ENCODE measurements at regions not wholly inside any gene's neighbourhood (a gene's known extent, or its start where the extent isn't known, plus 50 kb on each side); places are given as distances from the start of the nearest gene placed in this dataset.

DNA sequence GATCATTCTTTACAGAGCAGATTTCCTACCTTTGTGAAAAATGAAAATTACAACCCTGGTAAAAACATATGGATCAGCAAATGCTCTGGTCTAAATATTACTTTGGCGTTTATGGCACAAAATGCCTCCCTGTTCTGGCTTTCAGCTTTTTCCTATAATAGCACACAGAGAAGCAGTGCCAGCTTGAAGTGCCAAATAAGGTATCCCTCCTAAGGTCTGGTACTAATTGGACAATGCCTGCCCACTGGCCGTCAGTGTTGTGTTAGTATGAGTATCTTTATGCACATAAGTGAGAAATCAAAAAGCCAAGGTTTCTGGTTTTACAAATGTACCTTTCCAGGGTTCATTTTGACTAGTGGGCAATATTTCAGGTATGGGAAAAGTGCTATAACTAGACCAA is 1293.7 kb upstream of the FAM98A start:
- Histone ChIP-seq H3K9me3 (ENCODE audit: control insufficient read depth in 2 of 2, low read length in 2 of 2) (no peaks in the 10 kb centered on the region), H3K4me3 (ENCODE audit: low read depth, low read length) (no peak overlapping the region), H3K27ac (ENCODE audit: insufficient read depth, low read length, poor library complexity, severe bottlenecking) (no peak overlapping the region), H3K27me3 (ENCODE audit: control insufficient read depth, insufficient read depth, low read length) (no peaks in the 10 kb centered on the region), H3K36me3 (ENCODE audit: control insufficient read depth, insufficient read depth, low read length) (no peaks in the 10 kb centered on the region), H3K4me1 (ENCODE audit: control insufficient read depth, insufficient read depth, low read length, poor library complexity, severe bottlenecking) (no peaks in the 10 kb centered on the region)
- no peak for ATAC-seq (ENCODE audit: low read depth in 2 of 2)
- Mint-ChIP-seq H3K4me1 (no peaks in the 10 kb centered on the region), H3K36me3 (no peaks in the 10 kb centered on the region), H3K9me3 (peaks cover 0 to 6% (median 2%) of the 10 kb centered on the region in 7 donors), H3K27ac (no peak overlapping the region), H3K4me3 (no peak overlapping the region), H3K27me3 (no peaks in the 10 kb centered on the region)
- DNase-seq = no peak

- no peak for ATAC-seq (ENCODE audit: low read depth in 2 of 2)
- H3K9me3 Mint-ChIP-seq = peaks cover 0 to 6% (median 1%) of the 10 kb centered on the region in 7 donors
- Histone ChIP-seq H3K9me3 (ENCODE audit: control insufficient read depth in 2 of 2, low read length in 2 of 2) (no peaks in the 10 kb centered on the region), H3K27ac (ENCODE audit: insufficient read depth, low read length, poor library complexity, severe bottlenecking) (no peak overlapping the region), H3K36me3 (ENCODE audit: control insufficient read depth, insufficient read depth, low read length) (no peaks in the 10 kb centered on the region), H3K4me1 (ENCODE audit: control insufficient read depth, insufficient read depth, low read length, poor library complexity, severe bottlenecking) (no peaks in the 10 kb centered on the region), H3K4me3 (ENCODE audit: low read depth, low read length) (no peak overlapping the region), H3K27me3 (ENCODE audit: control insufficient read depth, insufficient read depth, low read length) (no peaks in the 10 kb centered on the region)
- no peaks in the 10 kb centered on the region for H3K27me3 Mint-ChIP-seq
- no peaks in the 10 kb centered on the region for H3K4me1 Mint-ChIP-seq
- H3K36me3 Mint-ChIP-seq = no peaks in the 10 kb centered on the region
- H3K27ac Mint-ChIP-seq = no peak overlapping the region
- no peak overlapping the region for H3K4me3 Mint-ChIP-seq
- DNase-seq = no peak
These were observed 1293.2 kb upstream of the FAM98A start for GRCh38 chr2:34892256-34892655.

DNA sequence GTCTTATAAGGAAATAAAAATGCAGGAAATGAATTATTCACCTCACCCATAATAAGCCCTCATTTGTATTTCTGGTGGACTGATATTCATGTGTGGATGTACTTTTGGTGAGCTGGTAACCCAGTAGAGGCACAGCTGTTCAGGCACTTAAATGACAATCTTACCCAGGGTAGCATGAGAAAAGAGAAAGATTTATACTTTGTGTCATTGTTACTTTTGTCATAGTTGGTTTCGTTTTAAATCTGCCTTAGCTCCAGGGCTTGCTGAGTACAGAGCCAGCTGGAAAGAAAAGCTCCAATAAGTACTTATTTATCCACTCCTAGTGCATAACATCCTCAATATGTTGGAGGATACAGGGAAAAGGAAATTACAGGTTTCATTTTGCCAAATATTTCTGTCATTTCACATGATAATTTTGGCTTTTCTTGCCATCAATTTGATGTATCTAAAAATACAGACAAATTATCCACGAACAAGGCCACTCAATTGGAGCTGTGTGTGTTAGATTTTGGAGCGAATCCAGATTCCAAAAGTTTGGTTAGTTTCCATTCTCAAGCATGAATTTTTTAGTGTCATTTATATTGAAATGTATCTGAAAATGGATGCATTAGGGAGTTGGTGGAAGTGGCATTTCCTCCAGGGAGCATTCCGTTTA is 1276.1 kb upstream of the FAM98A start:
- Histone ChIP-seq H3K9me3 (ENCODE audit: control insufficient read depth in 2 of 2, low read length in 2 of 2) (no peaks in the 10 kb centered on the region), H3K27ac (ENCODE audit: insufficient read depth, low read length, poor library complexity, severe bottlenecking) (no peak overlapping the region), H3K27me3 (ENCODE audit: control insufficient read depth, insufficient read depth, low read length) (no peaks in the 10 kb centered on the region), H3K36me3 (ENCODE audit: control insufficient read depth, insufficient read depth, low read length) (no peaks in the 10 kb centered on the region), H3K4me3 (ENCODE audit: low read depth, low read length) (no peak overlapping the region), H3K4me1 (ENCODE audit: control insufficient read depth, insufficient read depth, low read length, poor library complexity, severe bottlenecking) (no peaks in the 10 kb centered on the region)
- Mint-ChIP-seq H3K36me3 (no peaks in the 10 kb centered on the region), H3K4me3 (no peak overlapping the region), H3K4me1 (no peaks in the 10 kb centered on the region), H3K27ac (no peak overlapping the region), H3K9me3 (peaks cover 0 to 3% (median 0%) of the 10 kb centered on the region in 7 donors), H3K27me3 (no peaks in the 10 kb centered on the region)
- no peak for DNase-seq
- no peak for ATAC-seq (ENCODE audit: low read depth in 2 of 2)

DNA sequence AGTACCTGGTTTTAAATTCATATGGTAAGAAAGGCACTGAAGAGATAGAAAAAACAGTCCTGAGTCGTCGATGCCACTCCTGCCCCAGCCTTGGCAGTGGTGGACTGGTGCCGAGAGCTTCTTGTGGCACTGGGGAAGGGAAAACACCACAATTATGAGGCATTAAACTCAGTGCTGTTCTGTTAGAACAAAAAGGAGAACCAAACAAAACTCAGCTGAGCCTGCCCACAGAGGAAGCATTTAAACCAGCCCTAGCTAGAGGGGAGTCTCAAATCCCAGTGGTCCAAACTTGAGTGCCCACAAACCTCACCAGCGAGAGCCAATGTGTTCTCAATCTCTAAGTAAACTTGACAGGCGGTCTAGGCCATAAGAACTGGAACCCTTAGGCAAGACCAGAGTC is 1254.5 kb upstream of the FAM98A start:
- no peaks in the 10 kb centered on the region for H3K4me1 Mint-ChIP-seq
- ATAC-seq (ENCODE audit: low read depth in 2 of 2) (no peak), DNase-seq (no peak)
- no peaks in the 10 kb centered on the region for H3K27me3 ChIP-seq (ENCODE audit: control insufficient read depth, insufficient read depth, low read length)
- H3K9me3 ChIP-seq (ENCODE audit: control insufficient read depth in 2 of 2, low read length in 2 of 2) = peaks cover 2 to 11% of the 10 kb centered on the region in 2 experiments
- no peaks in the 10 kb centered on the region for H3K27me3 Mint-ChIP-seq
- peaks cover 0 to 32% (median 8%) of the 10 kb centered on the region in 7 donors for H3K9me3 Mint-ChIP-seq
- H3K27ac ChIP-seq (ENCODE audit: insufficient read depth, low read length, poor library complexity, severe bottlenecking) = no peak overlapping the region
- no peak overlapping the region for H3K4me3 ChIP-seq (ENCODE audit: low read depth, low read length)
- no peaks in the 10 kb centered on the region for H3K4me1 ChIP-seq (ENCODE audit: control insufficient read depth, insufficient read depth, low read length, poor library complexity, severe bottlenecking)
- H3K36me3 Mint-ChIP-seq = no peaks in the 10 kb centered on the region
- H3K36me3 ChIP-seq (ENCODE audit: control insufficient read depth, insufficient read depth, low read length) = no peaks in the 10 kb centered on the region
- H3K4me3 Mint-ChIP-seq = no peak overlapping the region
- no peak overlapping the region for H3K27ac Mint-ChIP-seq

DNA sequence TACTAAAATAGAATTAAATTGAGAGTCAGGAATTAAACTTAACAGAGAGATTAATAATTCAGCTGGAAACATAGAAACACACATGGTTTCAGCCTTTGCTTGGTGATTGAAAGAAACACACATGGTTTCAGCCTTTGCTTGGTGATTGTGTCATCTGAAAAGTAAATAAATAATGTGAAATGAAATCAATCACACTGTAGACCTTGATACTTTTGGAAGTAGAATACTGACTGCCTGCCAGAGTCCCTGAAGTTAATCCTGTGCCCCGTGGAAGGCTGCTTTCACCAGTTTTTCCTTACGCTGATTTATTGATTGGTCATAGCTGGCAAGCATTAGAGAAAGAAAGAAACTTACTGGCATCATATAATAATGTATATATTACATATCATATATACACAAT is 1252.7 kb upstream of the FAM98A start:
- Histone ChIP-seq H3K27ac (ENCODE audit: insufficient read depth, low read length, poor library complexity, severe bottlenecking) (no peak overlapping the region), H3K9me3 (ENCODE audit: control insufficient read depth in 2 of 2, low read length in 2 of 2) (peaks cover 2 to 8% of the 10 kb centered on the region in 2 experiments), H3K36me3 (ENCODE audit: control insufficient read depth, insufficient read depth, low read length) (no peaks in the 10 kb centered on the region), H3K4me1 (ENCODE audit: control insufficient read depth, insufficient read depth, low read length, poor library complexity, severe bottlenecking) (no peaks in the 10 kb centered on the region), H3K4me3 (ENCODE audit: low read depth, low read length) (no peak overlapping the region), H3K27me3 (ENCODE audit: control insufficient read depth, insufficient read depth, low read length) (no peaks in the 10 kb centered on the region)
- H3K4me3 Mint-ChIP-seq = no peak overlapping the region
- ATAC-seq (ENCODE audit: low read depth in 2 of 2) = no peak
- H3K4me1 Mint-ChIP-seq = no peaks in the 10 kb centered on the region
- DNase-seq = no peak
- H3K27ac Mint-ChIP-seq = no peak overlapping the region
- H3K36me3 Mint-ChIP-seq = no peaks in the 10 kb centered on the region
- peaks cover 0 to 22% (median 9%) of the 10 kb centered on the region in 7 donors for H3K9me3 Mint-ChIP-seq
- H3K27me3 Mint-ChIP-seq = no peaks in the 10 kb centered on the region

- no peaks in the 10 kb centered on the region for H3K4me1 Mint-ChIP-seq
- Histone ChIP-seq H3K36me3 (ENCODE audit: control insufficient read depth, insufficient read depth, low read length) (no peaks in the 10 kb centered on the region), H3K4me1 (ENCODE audit: control insufficient read depth, insufficient read depth, low read length, poor library complexity, severe bottlenecking) (no peaks in the 10 kb centered on the region), H3K9me3 (ENCODE audit: control insufficient read depth in 2 of 2, low read length in 2 of 2) (peaks cover 0 to 6% of the 10 kb centered on the region in 2 experiments), H3K27ac (ENCODE audit: insufficient read depth, low read length, poor library complexity, severe bottlenecking) (no peak overlapping the region), H3K27me3 (ENCODE audit: control insufficient read depth, insufficient read depth, low read length) (no peaks in the 10 kb centered on the region), H3K4me3 (ENCODE audit: low read depth, low read length) (no peak overlapping the region)
- no peaks in the 10 kb centered on the region for H3K27me3 Mint-ChIP-seq
- no peaks in the 10 kb centered on the region for H3K36me3 Mint-ChIP-seq
- ATAC-seq (ENCODE audit: low read depth in 2 of 2) (no peak), DNase-seq (no peak)
- peaks cover 0 to 25% (median 5%) of the 10 kb centered on the region in 7 donors for H3K9me3 Mint-ChIP-seq
- H3K27ac Mint-ChIP-seq = no peak overlapping the region
- H3K4me3 Mint-ChIP-seq = no peak overlapping the region
These were observed 1250.7 kb upstream of the FAM98A start for GRCh38 chr2:34849827-34850226.

GRCh38 chr2:34848691-34849090 is 1249.6 kb upstream of the FAM98A start:
- Histone ChIP-seq H3K9me3 (ENCODE audit: control insufficient read depth in 2 of 2, low read length in 2 of 2) (no peaks in the 10 kb centered on the region), H3K4me3 (ENCODE audit: low read depth, low read length) (no peak overlapping the region), H3K27me3 (ENCODE audit: control insufficient read depth, insufficient read depth, low read length) (no peaks in the 10 kb centered on the region), H3K27ac (ENCODE audit: insufficient read depth, low read length, poor library complexity, severe bottlenecking) (no peak overlapping the region), H3K4me1 (ENCODE audit: control insufficient read depth, insufficient read depth, low read length, poor library complexity, severe bottlenecking) (no peaks in the 10 kb centered on the region), H3K36me3 (ENCODE audit: control insufficient read depth, insufficient read depth, low read length) (no peaks in the 10 kb centered on the region)
- ATAC-seq (ENCODE audit: low read depth in 2 of 2) = no peak
- peaks cover 3 to 25% (median 6%) of the 10 kb centered on the region in 7 donors for H3K9me3 Mint-ChIP-seq
- H3K4me3 Mint-ChIP-seq = no peak overlapping the region
- H3K27ac Mint-ChIP-seq = no peak overlapping the region
- no peaks in the 10 kb centered on the region for H3K4me1 Mint-ChIP-seq
- H3K27me3 Mint-ChIP-seq = no peaks in the 10 kb centered on the region
- H3K36me3 Mint-ChIP-seq = no peaks in the 10 kb centered on the region
- no peak for DNase-seq

DNA sequence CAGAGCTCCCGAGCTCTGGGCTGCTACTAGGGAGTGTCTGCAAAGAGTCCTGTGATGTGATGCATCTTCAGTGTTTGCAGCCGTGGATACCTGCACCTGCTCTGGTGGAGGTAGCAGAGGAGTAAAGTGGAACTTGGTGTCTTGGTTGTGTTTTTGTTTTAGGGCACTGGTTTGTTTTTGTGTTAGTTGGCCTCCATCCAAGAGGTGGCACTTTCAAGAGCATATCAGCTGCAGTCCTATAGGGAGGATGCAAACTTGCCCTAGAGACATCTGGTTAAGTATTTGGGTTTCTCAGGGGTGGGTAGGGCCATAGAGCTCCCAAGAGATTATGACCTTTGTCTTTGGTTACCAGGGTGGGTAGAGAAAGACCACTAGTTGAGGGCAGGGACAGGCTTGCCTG is 1249.0 kb upstream of the FAM98A start:
- no peak overlapping the region for H3K27ac Mint-ChIP-seq
- no peaks in the 10 kb centered on the region for H3K4me1 Mint-ChIP-seq
- no peak for DNase-seq
- H3K27me3 Mint-ChIP-seq = no peaks in the 10 kb centered on the region
- Histone ChIP-seq H3K27ac (ENCODE audit: insufficient read depth, low read length, poor library complexity, severe bottlenecking) (no peak overlapping the region), H3K9me3 (ENCODE audit: control insufficient read depth in 2 of 2, low read length in 2 of 2) (no peaks in the 10 kb centered on the region), H3K4me1 (ENCODE audit: control insufficient read depth, insufficient read depth, low read length, poor library complexity, severe bottlenecking) (no peaks in the 10 kb centered on the region), H3K27me3 (ENCODE audit: control insufficient read depth, insufficient read depth, low read length) (no peaks in the 10 kb centered on the region), H3K36me3 (ENCODE audit: control insufficient read depth, insufficient read depth, low read length) (no peaks in the 10 kb centered on the region), H3K4me3 (ENCODE audit: low read depth, low read length) (no peak overlapping the region)
- H3K9me3 Mint-ChIP-seq = peaks cover 4 to 25% (median 4%) of the 10 kb centered on the region in 7 donors
- no peak for ATAC-seq (ENCODE audit: low read depth in 2 of 2)
- no peak overlapping the region for H3K4me3 Mint-ChIP-seq
- no peaks in the 10 kb centered on the region for H3K36me3 Mint-ChIP-seq

All from CD4-positive, CD25-positive, alpha-beta regulatory T cell (primary cell).